Caco-2 (cell line): ENCODE measurements at regions not wholly inside any gene's neighbourhood (a gene's known extent, or its start where the extent isn't known, plus 50 kb on each side); places are given as distances from the start of the nearest gene placed in this dataset.

Experiments
- BruUV-seq: library from RNA; stranded (reverse); fragments of 400-500 nt; replicated peaks from 2 replicates; lab custom pipeline; 2021; lab: Mats Ljungman, UMichigan
- CTCF ChIA-PET: fragments of 300-600 bp; sonication (Branson Sonifier 250); formaldehyde crosslinking; loops from one replicate; lab custom pipeline; 2022; ENCODE audit warnings: antibody characterized with exemption; lab: Charles Lee
- POLR2A ChIA-PET: fragments of 300-600 bp; sonication (Branson Sonifier 250); formaldehyde crosslinking; loops from one replicate; lab custom pipeline; 2022; ENCODE audit warnings: antibody characterized with exemption; lab: Charles Lee
- DNase-seq, 2 experiments: peaks; one replicate each; pipeline versions ENCODE4 v3.0.0 to v3.0.0-alpha.2; 2020 to 2022
- H3K27me3 ChIP-seq: replicated peaks from 2 replicates; pipeline ENCODE4 v1.6.0; 2011; ENCODE audit warnings: low read length; ENCODE audit not compliant: control insufficient read depth, insufficient read depth
- H3K36me3 ChIP-seq: 2 replicates; pipeline ENCODE4 v1.5.1; 2011; ENCODE audit warnings: low read length; ENCODE audit not compliant: control insufficient read depth, insufficient read depth
- H3K4me1 ChIP-seq: fragments of 250-450 bp; sonication (Bioruptor Pico); 2 replicates; pipeline ENCODE4 v1.5.1; 2020; ENCODE audit warnings: mild to moderate bottlenecking
- H3K4me3 ChIP-seq: 2 replicates; pipeline ENCODE4 v1.5.1; 2011; ENCODE audit warnings: low read depth, mild to moderate bottlenecking, control low read depth, low read length
- H3K9me3 ChIP-seq: fragments of 250-450 bp; sonication (Bioruptor Pico); 2 replicates; pipeline ENCODE4 v1.5.1; 2020; ENCODE audit warnings: mild to moderate bottlenecking, moderate library complexity
- H3K27ac Mint-ChIP-seq: one replicate; pipeline ENCODE4 v1.8.0; 2022; ENCODE audit warnings: mixed read lengths; ENCODE audit not compliant: unreplicated experiment
- H3K27me3 Mint-ChIP-seq: one replicate; pipeline ENCODE4 v1.8.0; 2022; ENCODE audit warnings: mixed read lengths; ENCODE audit not compliant: insufficient read depth, unreplicated experiment
- H3K36me3 Mint-ChIP-seq: one replicate; pipeline ENCODE4 v1.8.0; 2022; ENCODE audit warnings: mild to moderate bottlenecking, mixed read lengths; ENCODE audit not compliant: insufficient read depth, unreplicated experiment
- H3K4me1 Mint-ChIP-seq: one replicate; pipeline ENCODE4 v1.8.0; 2022; ENCODE audit warnings: low read depth, mixed read lengths; ENCODE audit not compliant: unreplicated experiment
- H3K4me3 Mint-ChIP-seq: one replicate; pipeline ENCODE4 v1.8.0; 2022; ENCODE audit warnings: mild to moderate bottlenecking, moderate library complexity, mixed read lengths; ENCODE audit not compliant: unreplicated experiment
- H3K9me3 Mint-ChIP-seq: one replicate; pipeline ENCODE4 v1.8.0; 2022; ENCODE audit warnings: mixed read lengths; ENCODE audit not compliant: unreplicated experiment
- intact Hi-C: fragments of 100-400 bp; cut with micrococcal nuclease; formaldehyde crosslinking; loops from one replicate; pipeline ENCODE4 v1.10.0; 2022; ENCODE audit not compliant: unreplicated experiment
- TF ChIP-seq, protein P1 (sequence below), 2 experiments: fragments of 200-600 bp in 1 of 2; IDR thresholded peaks; 1 replicate in 1 of 2; 2 replicates in 1 of 2; pipeline versions ENCODE4 v1.5.1 to v1.8.0; 2011 to 2022; ENCODE audit warnings: antibody characterized with exemption in 1 of 2, control low read depth in 1 of 2, inconsistent platforms in 1 of 2, low read depth in 1 of 2, low read length in 1 of 2, mild to moderate bottlenecking in 1 of 2, moderate library complexity in 1 of 2; ENCODE audit not compliant: insufficient read depth in 1 of 2, severe bottlenecking in 1 of 2, unreplicated experiment in 1 of 2

GRCh38 chr1:184311580-184311979, 75.2 kb upstream of the C1orf21 start:
- intact Hi-C loops: no loop called here
- CTCF ChIA-PET: no interaction called here
- H3K4me3 Mint-ChIP-seq: no peak overlapping the region
- Histone ChIP-seq H3K27me3 (no peaks in the 10 kb centered on the region), H3K4me1 (no peaks in the 10 kb centered on the region), H3K4me3 (no peak overlapping the region), H3K36me3 (no peaks in the 10 kb centered on the region), H3K9me3 (no peaks in the 10 kb centered on the region; the same call in 1 of the 2 replicates)
- peaks cover 18% of the 10 kb centered on the region for H3K27me3 Mint-ChIP-seq
- H3K36me3 Mint-ChIP-seq: no peaks in the 10 kb centered on the region
- H3K9me3 Mint-ChIP-seq: no peaks in the 10 kb centered on the region
- no TSS peak for BruUV-seq
- no peak for DNase-seq
- H3K4me1 Mint-ChIP-seq: no peaks in the 10 kb centered on the region
- POLR2A ChIA-PET: no interaction called here
- TF ChIP-seq, protein P1, sequence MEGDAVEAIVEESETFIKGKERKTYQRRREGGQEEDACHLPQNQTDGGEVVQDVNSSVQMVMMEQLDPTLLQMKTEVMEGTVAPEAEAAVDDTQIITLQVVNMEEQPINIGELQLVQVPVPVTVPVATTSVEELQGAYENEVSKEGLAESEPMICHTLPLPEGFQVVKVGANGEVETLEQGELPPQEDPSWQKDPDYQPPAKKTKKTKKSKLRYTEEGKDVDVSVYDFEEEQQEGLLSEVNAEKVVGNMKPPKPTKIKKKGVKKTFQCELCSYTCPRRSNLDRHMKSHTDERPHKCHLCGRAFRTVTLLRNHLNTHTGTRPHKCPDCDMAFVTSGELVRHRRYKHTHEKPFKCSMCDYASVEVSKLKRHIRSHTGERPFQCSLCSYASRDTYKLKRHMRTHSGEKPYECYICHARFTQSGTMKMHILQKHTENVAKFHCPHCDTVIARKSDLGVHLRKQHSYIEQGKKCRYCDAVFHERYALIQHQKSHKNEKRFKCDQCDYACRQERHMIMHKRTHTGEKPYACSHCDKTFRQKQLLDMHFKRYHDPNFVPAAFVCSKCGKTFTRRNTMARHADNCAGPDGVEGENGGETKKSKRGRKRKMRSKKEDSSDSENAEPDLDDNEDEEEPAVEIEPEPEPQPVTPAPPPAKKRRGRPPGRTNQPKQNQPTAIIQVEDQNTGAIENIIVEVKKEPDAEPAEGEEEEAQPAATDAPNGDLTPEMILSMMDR (IDR thresholded peaks at IDR 0.05; ENCODE audit: insufficient read depth in 1 of 2, low read depth in 1 of 2, low read length in 1 of 2, severe bottlenecking in 1 of 2, unreplicated experiment in 1 of 2): no peak
- H3K27ac Mint-ChIP-seq: no peak overlapping the region

DNA sequence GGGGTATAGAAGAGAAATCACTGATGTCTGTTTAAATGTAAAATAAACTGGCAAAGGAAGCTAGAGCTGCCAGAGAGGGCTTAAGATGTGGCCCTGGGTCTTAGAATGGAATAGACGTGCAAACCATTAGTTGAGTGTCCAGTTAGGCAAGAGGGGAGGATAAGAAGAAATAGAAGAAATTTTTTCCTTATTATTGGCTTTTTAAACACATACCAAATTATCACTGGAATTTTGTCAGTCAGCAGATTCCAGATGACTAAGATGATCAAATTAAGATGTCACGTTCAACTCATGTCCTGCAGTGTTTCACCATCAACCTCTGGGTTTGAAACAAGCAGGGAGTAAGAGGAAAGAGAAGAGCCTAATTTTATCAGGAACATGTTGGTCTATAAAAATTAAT, 71.6 kb upstream of the C1orf21 start:
- H3K9me3 Mint-ChIP-seq: no peaks in the 10 kb centered on the region

DNA sequence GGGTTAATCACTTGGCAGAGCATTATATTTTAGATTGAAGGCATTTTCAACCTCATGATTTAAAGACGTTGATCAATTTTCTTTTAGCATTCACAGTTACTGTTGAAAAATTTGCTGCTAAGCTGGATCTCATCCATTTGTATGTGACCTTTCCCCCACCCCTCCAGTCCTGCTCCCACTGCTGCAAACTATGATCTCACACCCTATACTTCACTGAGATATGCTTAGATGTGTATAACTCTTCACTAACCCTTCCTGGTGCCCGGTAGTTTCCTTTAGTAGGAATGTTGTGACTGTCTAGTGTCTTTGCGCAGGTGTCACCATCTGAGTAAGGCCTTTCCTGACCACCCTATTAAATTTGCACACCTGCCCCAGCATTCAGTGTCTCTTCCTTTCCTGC, 67.0 kb upstream of the C1orf21 start:
- Histone ChIP-seq H3K4me3 (no peak overlapping the region), H3K9me3 (no peaks in the 10 kb centered on the region), H3K4me1 (no peaks in the 10 kb centered on the region), H3K36me3 (no peaks in the 10 kb centered on the region), H3K27me3 (no peaks in the 10 kb centered on the region)
- no TSS peak for BruUV-seq
- TF ChIP-seq, protein P1 (IDR thresholded peaks at IDR 0.05; ENCODE audit: insufficient read depth in 1 of 2, low read depth in 1 of 2, low read length in 1 of 2, severe bottlenecking in 1 of 2, unreplicated experiment in 1 of 2): no peak
- intact Hi-C loops: no loop called here
- DNase-seq: no peak
- ChIA-PET CTCF (no interaction called here), POLR2A (no interaction called here)
- peaks cover 18% of the 10 kb centered on the region for H3K27me3 Mint-ChIP-seq
- H3K9me3 Mint-ChIP-seq: no peaks in the 10 kb centered on the region
- no peaks in the 10 kb centered on the region for H3K4me1 Mint-ChIP-seq
- no peaks in the 10 kb centered on the region for H3K36me3 Mint-ChIP-seq
- H3K4me3 Mint-ChIP-seq: no peak overlapping the region
- H3K27ac Mint-ChIP-seq: no peak overlapping the region

More for the DNA sequence above, 71.6 kb upstream of the C1orf21 start:
- intact Hi-C loops: no loop called here
- Histone ChIP-seq H3K36me3 (no peaks in the 10 kb centered on the region), H3K4me1 (no peaks in the 10 kb centered on the region), H3K4me3 (no peak overlapping the region), H3K9me3 (no peaks in the 10 kb centered on the region; the same call in 1 of the 2 replicates), H3K27me3 (no peaks in the 10 kb centered on the region)
- CTCF ChIA-PET: no interaction called here
- TF ChIP-seq, protein P1 (IDR thresholded peaks at IDR 0.05; ENCODE audit: insufficient read depth in 1 of 2, low read depth in 1 of 2, low read length in 1 of 2, severe bottlenecking in 1 of 2, unreplicated experiment in 1 of 2): no peak
- Mint-ChIP-seq H3K36me3 (no peaks in the 10 kb centered on the region), H3K4me1 (no peaks in the 10 kb centered on the region), H3K27ac (no peak overlapping the region), H3K27me3 (peaks cover 14% of the 10 kb centered on the region), H3K4me3 (no peak overlapping the region)
- POLR2A ChIA-PET: no interaction called here
- no TSS peak for BruUV-seq
- no peak for DNase-seq
